Suprapubic skin (tissue), 4 donors: ENCODE measurements at regions not wholly inside any gene's neighbourhood (a gene's known extent, or its start where the extent isn't known, plus 50 kb on each side); places are given as distances from the start of the nearest gene placed in this dataset.
"Not testable (repeated sequence)": the region's sequence is repeated elsewhere in the genome, so short reads cannot be mapped to it uniquely, and the experiment has no call there.

Experiments
- DNase-seq, 2 donors: peaks; one replicate each; pipeline ENCODE4 v3.0.0-alpha.2; 2019; ENCODE audit warnings: low spot score in 2 of 2
- H3K27ac ChIP-seq: fragments of 200-600 bp; sonication (generic); one replicate; pipeline ENCODE4 v1.5.1; 2019
- H3K27me3 ChIP-seq: fragments of 200-600 bp; sonication (generic); one replicate; pipeline ENCODE4 v1.5.1; 2019
- H3K36me3 ChIP-seq: fragments of 200-600 bp; sonication (generic); one replicate; pipeline ENCODE4 v1.5.1; 2019
- H3K4me1 ChIP-seq: fragments of 200-600 bp; sonication (generic); one replicate; pipeline ENCODE4 v1.5.1; 2019
- H3K4me3 ChIP-seq: fragments of 200-600 bp; sonication (generic); one replicate; pipeline ENCODE4 v1.5.1; 2019; ENCODE audit warnings: mild to moderate bottlenecking
- H3K9me3 ChIP-seq: fragments of 200-600 bp; sonication (generic); one replicate; pipeline ENCODE4 v1.5.1; 2019
- EP300 ChIP-seq: sonication (generic); formaldehyde crosslinking; IDR thresholded peaks from one replicate; pipeline ENCODE4 v1.6.1; 2017; ENCODE audit warnings: antibody characterized with exemption
- POLR2A ChIP-seq, 2 donors: fragments of 450-650 bp; IDR thresholded peaks; one replicate each; pipeline ENCODE4 v1.6.1; 2017; ENCODE audit warnings: antibody characterized with exemption in 2 of 2, mild to moderate bottlenecking in 2 of 2, moderate library complexity in 2 of 2
- POLR2AphosphoS5 ChIP-seq, 3 donors: sonication (generic); formaldehyde crosslinking; IDR thresholded peaks; one replicate each; pipeline ENCODE4 v1.6.1; 2017; ENCODE audit warnings: antibody characterized with exemption in 3 of 3
- WGBS: methylation state at CpG from one replicate; pipeline ENCODE4 v1.1.5; 2018; 5-methylcytosine and 5-hydroxymethylcytosine counted together
- TF ChIP-seq, protein P1 (sequence below), 2 donors: fragments of 200-600 bp in 1 of 2; fragments of 450-650 bp in 1 of 2; sonication (generic) in 1 of 2; IDR thresholded peaks; one replicate each; pipeline ENCODE4 v1.5.1; 2016 to 2019; ENCODE audit warnings: antibody characterized with exemption in 2 of 2, mild to moderate bottlenecking in 1 of 2, moderate library complexity in 1 of 2

DNA sequence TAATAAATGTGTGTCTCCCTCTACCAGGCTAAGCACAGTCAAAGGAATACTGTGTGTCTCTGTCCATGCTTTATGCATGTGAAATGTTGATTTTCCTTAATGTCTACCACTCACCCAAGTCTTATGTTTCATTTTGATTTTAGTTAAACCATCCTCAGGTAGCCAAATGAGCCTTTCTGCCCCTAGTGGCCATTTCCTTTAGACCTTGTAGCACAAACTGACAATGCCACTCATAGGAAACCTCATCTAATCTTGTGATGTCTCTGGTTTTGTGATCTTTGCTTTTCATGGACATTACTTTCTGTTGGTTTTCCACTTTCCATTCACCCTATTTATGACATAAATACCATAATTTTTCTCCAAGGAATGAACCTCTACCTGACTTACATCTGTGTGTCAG is 820.8 kb downstream of the MAT2B start:
- H3K36me3 ChIP-seq: no peaks in the 10 kb centered on the region
- peaks cover 15% of the 10 kb centered on the region for H3K9me3 ChIP-seq
- no peak overlapping the region for H3K27ac ChIP-seq
- TF ChIP-seq, protein P1, sequence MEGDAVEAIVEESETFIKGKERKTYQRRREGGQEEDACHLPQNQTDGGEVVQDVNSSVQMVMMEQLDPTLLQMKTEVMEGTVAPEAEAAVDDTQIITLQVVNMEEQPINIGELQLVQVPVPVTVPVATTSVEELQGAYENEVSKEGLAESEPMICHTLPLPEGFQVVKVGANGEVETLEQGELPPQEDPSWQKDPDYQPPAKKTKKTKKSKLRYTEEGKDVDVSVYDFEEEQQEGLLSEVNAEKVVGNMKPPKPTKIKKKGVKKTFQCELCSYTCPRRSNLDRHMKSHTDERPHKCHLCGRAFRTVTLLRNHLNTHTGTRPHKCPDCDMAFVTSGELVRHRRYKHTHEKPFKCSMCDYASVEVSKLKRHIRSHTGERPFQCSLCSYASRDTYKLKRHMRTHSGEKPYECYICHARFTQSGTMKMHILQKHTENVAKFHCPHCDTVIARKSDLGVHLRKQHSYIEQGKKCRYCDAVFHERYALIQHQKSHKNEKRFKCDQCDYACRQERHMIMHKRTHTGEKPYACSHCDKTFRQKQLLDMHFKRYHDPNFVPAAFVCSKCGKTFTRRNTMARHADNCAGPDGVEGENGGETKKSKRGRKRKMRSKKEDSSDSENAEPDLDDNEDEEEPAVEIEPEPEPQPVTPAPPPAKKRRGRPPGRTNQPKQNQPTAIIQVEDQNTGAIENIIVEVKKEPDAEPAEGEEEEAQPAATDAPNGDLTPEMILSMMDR (IDR thresholded peaks at IDR 0.05): no peak
- TF ChIP-seq EP300 (no peak), POLR2A (IDR thresholded peaks at IDR 0.05) (no peak), POLR2AphosphoS5 (IDR thresholded peaks at IDR 0.05) (no peak)
- DNase-seq: no peak
- no peak overlapping the region for H3K4me3 ChIP-seq
- no peaks in the 10 kb centered on the region for H3K27me3 ChIP-seq
- H3K4me1 ChIP-seq: no peaks in the 10 kb centered on the region

DNA sequence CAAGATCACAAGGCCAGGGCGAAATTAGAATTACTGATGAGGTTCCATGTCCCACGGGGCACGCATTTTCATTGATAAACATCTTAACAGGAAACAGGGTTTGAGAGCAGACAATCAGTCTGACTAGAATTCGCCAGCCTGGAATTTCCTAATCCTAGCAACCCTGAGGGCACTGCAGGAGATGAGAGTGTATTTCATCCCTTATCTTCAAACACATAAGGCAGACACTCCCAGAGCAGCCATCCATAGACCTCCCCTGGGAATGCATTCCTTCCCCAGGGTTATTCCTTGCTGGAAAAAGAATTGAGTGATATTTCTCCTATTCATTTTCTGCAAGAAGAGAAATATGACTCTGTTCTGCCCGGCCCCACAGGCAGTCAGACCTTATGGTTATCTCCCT is 821.7 kb downstream of the MAT2B start:
- not testable (repeated sequence) for H3K27ac ChIP-seq, H3K27me3 ChIP-seq, H3K4me3 ChIP-seq, H3K4me1 ChIP-seq, H3K36me3 ChIP-seq, DNase-seq
- H3K9me3 ChIP-seq: peaks cover 15% of the 10 kb centered on the region
- WGBS: 62% methylated on average over 5 of the region's 5 CpGs

DNA sequence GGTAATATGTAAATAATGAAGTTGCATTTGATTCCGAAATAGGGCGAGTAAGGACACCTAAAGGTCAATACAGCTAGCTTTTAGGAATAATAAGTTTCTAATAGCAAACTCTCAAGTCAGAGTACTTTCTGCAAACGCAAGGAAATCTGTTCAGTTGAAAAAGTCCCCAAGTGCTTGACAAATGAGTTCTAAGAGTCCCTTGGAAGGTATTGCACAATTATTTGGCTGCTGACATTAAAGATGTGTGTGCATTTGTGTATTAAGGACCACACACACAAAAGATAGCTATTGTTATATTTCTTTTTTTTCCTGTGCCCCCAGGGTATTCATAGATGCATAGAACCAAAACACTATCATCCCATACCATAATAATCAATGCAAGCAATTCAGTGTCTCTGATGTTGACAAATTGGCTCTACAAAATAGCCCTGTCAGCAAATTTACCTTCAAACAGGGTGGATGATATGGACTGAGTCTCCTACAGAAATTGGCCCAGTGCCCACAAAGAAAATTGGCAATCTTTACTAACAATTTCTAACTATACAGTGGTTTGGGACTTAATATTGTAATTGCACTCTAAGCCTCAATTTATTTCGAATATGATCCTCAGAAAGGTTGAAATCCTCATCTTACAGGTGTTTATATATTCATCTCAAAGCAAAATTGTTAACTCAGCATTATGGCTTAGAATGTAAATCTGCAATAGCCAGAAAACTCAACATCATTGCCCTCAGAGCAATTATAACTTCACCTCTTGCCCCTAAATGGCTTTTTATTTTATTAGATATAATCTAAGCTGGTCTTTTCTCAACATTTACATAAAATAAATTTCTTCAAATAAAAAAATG is 827.2 kb downstream of the MAT2B start:
- Histone ChIP-seq H3K4me1 (no peaks in the 10 kb centered on the region), H3K36me3 (no peaks in the 10 kb centered on the region), H3K9me3 (peaks cover 3% of the 10 kb centered on the region), H3K27me3 (no peaks in the 10 kb centered on the region), H3K4me3 (no peak overlapping the region), H3K27ac (no peak overlapping the region)
- WGBS: 69% methylated on average over 4 of the region's 4 CpGs
- DNase-seq: no peak
- TF ChIP-seq, protein P1 (IDR thresholded peaks at IDR 0.05): no peak
- TF ChIP-seq EP300: no peak
- TF ChIP-seq POLR2AphosphoS5 (IDR thresholded peaks at IDR 0.05): no peak
- TF ChIP-seq POLR2A (IDR thresholded peaks at IDR 0.05): no peak

DNA sequence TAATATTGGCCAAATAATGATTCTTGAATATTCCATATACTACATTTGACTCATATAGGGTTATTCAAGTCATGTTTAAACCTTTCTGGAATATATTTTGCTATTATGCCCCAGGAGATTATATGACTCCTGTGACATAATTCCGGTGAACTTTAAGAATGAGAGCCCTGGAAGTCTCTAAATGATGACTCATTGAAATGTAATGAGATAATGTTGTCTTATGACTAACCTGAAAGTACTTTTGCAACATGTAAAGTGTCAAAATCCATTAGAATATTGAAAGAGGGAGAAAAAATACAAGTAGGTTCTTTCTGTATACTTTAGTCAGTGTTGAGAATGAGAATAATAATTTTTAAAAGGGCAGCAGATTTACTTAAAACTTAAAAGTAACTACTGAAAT is 830.4 kb downstream of the MAT2B start:
- no peak overlapping the region for H3K4me3 ChIP-seq
- TF ChIP-seq POLR2A (IDR thresholded peaks at IDR 0.05) (no peak), EP300 (no peak), POLR2AphosphoS5 (IDR thresholded peaks at IDR 0.05) (no peak)
- TF ChIP-seq, protein P1 (IDR thresholded peaks at IDR 0.05): no peak
- DNase-seq: no peak
- no peaks in the 10 kb centered on the region for H3K9me3 ChIP-seq
- no peaks in the 10 kb centered on the region for H3K27me3 ChIP-seq
- no peaks in the 10 kb centered on the region for H3K4me1 ChIP-seq
- no peaks in the 10 kb centered on the region for H3K36me3 ChIP-seq
- 42% methylated on average over 1 of the region's 1 CpG for WGBS
- H3K27ac ChIP-seq: no peak overlapping the region

DNA sequence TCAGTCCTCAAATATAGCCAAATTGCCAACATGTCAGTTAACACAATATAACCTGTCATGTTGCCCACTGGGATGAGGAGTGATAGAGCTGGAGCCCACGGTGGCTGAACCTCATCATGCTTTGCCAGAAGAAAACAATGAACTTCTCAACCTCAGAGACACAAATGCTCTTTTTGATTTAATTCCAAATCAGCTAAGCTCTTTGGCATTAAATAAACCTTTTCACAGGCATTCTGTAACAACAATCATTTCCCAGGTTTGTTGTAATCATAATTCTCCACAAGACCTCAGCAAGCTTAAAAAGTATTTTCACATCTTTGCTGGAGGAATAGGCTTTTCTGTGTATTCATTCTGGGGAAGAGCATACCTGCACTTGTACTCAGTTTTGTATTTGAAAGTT is 830.9 kb downstream of the MAT2B start:
- TF ChIP-seq EP300 (no peak), POLR2A (IDR thresholded peaks at IDR 0.05) (no peak), POLR2AphosphoS5 (IDR thresholded peaks at IDR 0.05) (no peak)
- TF ChIP-seq, protein P1 (IDR thresholded peaks at IDR 0.05): no peak
- Histone ChIP-seq H3K4me1 (no peaks in the 10 kb centered on the region), H3K4me3 (no peak overlapping the region), H3K27ac (no peak overlapping the region), H3K36me3 (no peaks in the 10 kb centered on the region), H3K9me3 (no peaks in the 10 kb centered on the region), H3K27me3 (no peaks in the 10 kb centered on the region)
- 27% methylated on average over 1 of the region's 1 CpG for WGBS
- DNase-seq: no peak

DNA sequence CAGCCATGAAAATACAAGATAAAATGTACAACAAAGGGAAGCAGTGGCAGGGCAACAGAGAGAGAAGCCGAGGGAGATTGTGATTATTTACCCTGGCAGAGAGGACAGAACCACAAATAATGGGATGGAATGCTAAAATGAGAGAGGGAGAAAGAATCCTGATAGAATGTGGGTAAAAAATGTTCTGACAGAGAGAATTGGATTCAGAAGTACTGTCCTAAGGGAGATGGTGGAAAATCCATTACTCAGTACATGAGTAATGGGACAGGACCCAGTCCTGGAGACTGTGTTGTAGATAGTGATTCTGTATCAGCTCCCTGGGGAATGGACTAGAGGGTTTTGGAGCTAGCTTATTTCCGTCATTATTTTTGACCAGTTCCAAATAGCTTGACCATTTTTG is 831.5 kb downstream of the MAT2B start:
- 69% methylated on average over 2 of the region's 2 CpGs for WGBS
- TF ChIP-seq EP300 (no peak), POLR2A (IDR thresholded peaks at IDR 0.05) (no peak), POLR2AphosphoS5 (IDR thresholded peaks at IDR 0.05) (no peak)
- TF ChIP-seq, protein P1 (IDR thresholded peaks at IDR 0.05): no peak
- Histone ChIP-seq H3K4me1 (no peaks in the 10 kb centered on the region), H3K27ac (no peak overlapping the region), H3K9me3 (no peaks in the 10 kb centered on the region), H3K4me3 (no peak overlapping the region), H3K36me3 (no peaks in the 10 kb centered on the region), H3K27me3 (no peaks in the 10 kb centered on the region)
- no peak for DNase-seq
